ENCODE measurements at regions not wholly inside any gene's neighbourhood (a gene's known extent, or its start where the extent isn't known, plus 50 kb on each side); places are given as distances from the start of the nearest gene placed in this dataset.
"Not testable (repeated sequence)": the region's sequence is repeated elsewhere in the genome, so short reads cannot be mapped to it uniquely, and the experiment has no call there.

DNA sequence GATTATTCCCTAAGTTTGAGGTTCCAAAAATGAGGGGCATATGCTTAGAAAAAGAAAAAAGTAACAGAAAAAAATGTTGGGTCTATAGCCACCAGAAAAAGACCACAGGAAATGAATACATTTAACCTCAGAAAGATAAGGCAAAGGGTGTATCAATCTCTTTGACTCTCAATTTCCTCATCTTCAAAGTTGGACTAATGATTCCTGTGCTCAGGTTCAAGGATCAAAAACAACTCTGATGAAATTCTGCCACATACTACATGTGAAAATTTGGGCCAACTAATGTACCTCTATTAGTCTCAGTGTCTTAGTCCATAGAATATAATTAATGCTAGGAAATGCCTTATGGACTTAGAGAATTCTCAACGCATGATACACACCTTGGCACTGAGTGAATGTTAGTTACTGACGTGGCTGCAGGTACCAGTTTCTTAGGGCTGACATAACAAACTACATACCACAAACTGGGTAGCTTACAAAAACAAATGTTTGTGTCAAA lies 257.7 kb downstream of the ANKRD50 start:
- TF ChIP-seq, protein P1, sequence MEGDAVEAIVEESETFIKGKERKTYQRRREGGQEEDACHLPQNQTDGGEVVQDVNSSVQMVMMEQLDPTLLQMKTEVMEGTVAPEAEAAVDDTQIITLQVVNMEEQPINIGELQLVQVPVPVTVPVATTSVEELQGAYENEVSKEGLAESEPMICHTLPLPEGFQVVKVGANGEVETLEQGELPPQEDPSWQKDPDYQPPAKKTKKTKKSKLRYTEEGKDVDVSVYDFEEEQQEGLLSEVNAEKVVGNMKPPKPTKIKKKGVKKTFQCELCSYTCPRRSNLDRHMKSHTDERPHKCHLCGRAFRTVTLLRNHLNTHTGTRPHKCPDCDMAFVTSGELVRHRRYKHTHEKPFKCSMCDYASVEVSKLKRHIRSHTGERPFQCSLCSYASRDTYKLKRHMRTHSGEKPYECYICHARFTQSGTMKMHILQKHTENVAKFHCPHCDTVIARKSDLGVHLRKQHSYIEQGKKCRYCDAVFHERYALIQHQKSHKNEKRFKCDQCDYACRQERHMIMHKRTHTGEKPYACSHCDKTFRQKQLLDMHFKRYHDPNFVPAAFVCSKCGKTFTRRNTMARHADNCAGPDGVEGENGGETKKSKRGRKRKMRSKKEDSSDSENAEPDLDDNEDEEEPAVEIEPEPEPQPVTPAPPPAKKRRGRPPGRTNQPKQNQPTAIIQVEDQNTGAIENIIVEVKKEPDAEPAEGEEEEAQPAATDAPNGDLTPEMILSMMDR (IDR thresholded peaks at IDR 0.05; ENCODE audit: insufficient read depth, low read depth, low read length, missing control alignments), result no peak
- H3K4me3 ChIP-seq (ENCODE audit: low read depth, low read length), result no peak overlapping the region
- DNase-seq (ENCODE audit: low read depth), result no peak

DNA sequence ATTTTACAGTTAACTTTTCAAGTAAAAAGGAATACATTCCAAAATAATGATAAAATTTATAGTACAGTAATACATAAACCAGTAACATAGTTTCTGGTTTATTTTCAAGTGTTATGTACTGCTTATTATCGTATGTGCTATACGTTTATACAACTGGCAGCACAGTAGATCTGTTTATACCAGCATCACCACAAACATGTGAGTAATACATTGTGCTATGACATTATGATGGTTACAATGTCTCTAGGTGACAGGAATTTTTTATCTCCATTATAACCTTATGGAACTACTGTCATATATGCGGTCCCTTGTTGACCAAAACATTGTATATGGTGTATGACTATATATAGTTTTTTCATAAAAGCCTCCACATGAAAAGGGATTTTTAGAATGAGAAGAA lies 256.9 kb downstream of the ANKRD50 start:
- TF ChIP-seq, protein P1 (IDR thresholded peaks at IDR 0.05; ENCODE audit: insufficient read depth, low read depth, low read length, missing control alignments), result no peak
- no peak overlapping the region for H3K4me3 ChIP-seq (ENCODE audit: low read depth, low read length)
- DNase-seq (ENCODE audit: low read depth), result no peak

DNA sequence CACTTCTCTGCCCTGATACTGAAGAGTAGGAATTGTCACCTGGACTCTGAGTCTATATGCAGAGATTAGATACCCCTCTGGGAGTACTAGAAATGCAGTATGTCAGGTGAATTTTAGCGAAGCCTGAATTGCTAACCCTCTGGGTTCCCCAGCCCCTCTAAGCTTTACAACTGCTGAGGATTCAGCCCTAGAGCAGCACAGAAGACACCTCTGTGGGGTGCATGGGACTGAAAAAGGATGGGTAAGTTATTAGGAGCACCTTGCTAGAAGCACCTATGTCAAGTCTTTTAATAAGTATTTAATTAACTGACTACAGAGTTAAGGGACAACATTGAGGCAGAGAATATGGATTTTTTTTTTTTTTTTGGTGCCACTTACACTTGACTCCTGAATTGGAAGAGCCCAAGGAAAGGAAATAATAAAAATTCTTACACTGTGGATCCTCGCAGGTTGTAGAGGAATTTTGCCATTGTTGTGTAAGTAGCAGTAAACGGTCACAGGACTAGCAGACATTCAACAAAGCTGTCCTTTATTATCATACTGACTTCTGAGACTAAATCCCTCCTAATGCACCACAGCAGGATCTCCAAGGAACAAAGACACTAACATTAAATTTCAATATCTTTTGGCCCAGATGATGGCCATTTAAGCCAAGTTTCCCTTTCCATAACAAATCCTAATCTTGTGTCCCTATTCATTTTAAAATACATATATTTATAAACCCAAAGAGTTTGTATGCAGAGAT lies 253.2 kb downstream of the ANKRD50 start:
- H3K4me3 ChIP-seq (ENCODE audit: low read depth, low read length), result no peak overlapping the region
- no peak for DNase-seq (ENCODE audit: low read depth)
- TF ChIP-seq, protein P1 (IDR thresholded peaks at IDR 0.05; ENCODE audit: insufficient read depth, low read depth, low read length, missing control alignments), result no peak

DNA sequence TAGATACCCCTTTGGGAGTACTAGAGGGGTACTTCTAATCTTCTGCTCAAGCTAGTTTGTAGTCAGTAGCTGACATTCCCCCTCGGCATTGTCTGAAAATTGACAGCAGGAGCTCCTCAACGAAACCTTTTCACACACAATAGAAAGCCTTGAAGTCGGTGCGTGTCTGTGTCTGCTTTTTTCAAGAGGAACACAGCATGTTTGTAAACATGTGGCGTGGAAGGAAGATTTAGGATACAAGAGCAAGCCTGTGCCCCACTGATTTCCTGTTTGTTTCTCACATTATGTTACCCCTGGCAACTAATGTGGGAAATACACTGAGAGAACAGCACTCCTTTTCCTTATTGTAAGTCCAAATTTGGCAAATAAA lies 252.6 kb downstream of the ANKRD50 start:
- TF ChIP-seq, protein P1 (IDR thresholded peaks at IDR 0.05; ENCODE audit: insufficient read depth, low read depth, low read length, missing control alignments), result no peak
- H3K4me3 ChIP-seq (ENCODE audit: low read depth, low read length), result no peak overlapping the region
- DNase-seq (ENCODE audit: low read depth), result no peak

DNA sequence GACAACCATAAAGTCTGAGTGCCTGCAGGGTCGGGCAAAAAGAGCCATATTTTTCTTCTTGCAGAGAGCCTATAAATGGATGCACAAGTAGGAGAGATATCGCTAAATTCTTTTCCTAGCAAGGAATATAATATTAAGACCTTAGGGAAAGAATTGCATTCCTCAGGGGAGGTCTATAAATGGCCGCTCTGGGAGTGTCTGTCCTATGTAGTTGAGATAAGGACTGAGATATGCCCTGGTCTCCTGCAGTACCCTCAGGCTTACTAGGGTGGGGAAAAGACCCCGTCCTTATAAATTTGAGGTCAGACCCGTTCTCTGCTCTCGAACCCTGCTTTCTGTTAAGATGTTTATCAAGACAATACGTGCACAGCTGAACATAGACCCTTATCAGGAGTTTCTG lies 250.9 kb downstream of the ANKRD50 start:
- not testable (repeated sequence) for H3K4me3 ChIP-seq (ENCODE audit: low read depth, low read length); DNase-seq (ENCODE audit: low read depth)

DNA sequence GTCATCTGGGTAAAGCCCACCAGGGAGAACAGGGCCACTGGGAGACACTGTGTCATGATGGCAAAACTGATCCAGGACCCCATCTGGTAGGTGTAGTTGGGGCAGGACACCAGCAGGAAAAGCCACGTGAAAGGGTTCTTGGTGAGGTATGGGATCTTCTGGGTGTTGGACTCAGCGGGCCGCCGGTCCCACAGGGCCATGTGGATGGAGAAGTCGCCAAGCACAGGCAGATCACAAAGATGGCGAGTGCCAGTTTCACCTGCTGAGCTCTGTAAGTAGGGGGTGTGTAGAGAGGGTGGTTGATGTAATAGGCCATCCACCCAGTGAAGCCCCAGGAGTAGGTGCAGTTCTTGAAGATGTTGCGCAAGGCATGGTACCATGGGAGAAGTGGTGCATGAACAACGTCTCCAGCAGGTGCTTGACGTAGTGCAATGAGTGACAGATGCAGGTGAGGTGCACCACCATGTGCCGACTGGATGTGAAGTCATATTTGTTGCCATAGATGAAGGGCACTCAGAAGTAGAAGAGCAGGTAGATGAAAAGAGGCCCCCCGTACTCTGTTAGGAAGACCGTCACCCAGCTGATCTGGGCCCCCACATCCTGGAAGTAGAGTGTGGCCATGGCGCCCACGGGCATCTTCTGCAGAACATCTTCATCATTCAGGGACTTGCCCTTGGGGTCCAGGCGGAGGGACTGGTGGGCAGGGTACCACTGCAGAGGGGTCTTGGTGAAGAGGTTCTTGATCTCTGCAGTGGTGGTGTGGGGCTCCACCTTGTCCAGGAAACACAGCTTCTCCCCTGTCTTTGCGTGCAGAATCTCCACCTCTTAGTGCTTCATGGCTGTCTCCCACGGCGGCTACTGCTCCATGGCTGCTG lies 249.3 kb downstream of the ANKRD50 start:
- DNase-seq (ENCODE audit: low read depth), result no peak
- no peak overlapping the region for H3K4me3 ChIP-seq (ENCODE audit: low read depth, low read length)
- TF ChIP-seq, protein P1 (IDR thresholded peaks at IDR 0.05; ENCODE audit: insufficient read depth, low read depth, low read length, missing control alignments), result no peak

DNA sequence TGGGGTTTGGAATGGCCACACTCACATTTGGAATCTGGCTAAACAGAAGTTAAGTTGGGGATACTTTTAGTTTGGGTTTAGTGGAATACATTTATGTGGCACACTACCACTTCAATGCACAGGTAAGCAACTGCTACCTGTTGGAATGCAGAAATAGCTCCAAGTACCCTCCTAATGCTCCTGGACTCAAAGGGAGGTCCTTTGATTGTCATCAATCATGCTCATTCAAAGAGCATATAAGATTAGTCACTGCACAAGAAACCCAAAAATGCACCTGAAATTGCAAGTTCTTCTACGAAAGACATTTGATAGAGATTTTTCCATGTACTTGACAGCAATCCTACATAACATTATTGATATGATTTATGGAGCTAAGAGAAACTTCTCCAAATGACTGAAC lies 247.7 kb downstream of the ANKRD50 start:
- H3K4me3 ChIP-seq (ENCODE audit: low read depth, low read length), result no peak overlapping the region
- no peak for DNase-seq (ENCODE audit: low read depth)
- TF ChIP-seq, protein P1 (IDR thresholded peaks at IDR 0.05; ENCODE audit: insufficient read depth, low read depth, low read length, missing control alignments), result no peak

Measured in GM12865 (cell line).